ENCODE measurements at regions not wholly inside any gene's neighbourhood (a gene's known extent, or its start where the extent isn't known, plus 50 kb on each side); places are given as distances from the start of the nearest gene placed in this dataset.

GRCh38 chr5:96053063-96053735 is 91.5 kb upstream of the ELL2 start:
- H3K27me3 Mint-ChIP-seq: no peaks in the 10 kb centered on the region
- ATAC-seq (ENCODE audit: low read depth): no peak
- H3K36me3 Mint-ChIP-seq: peaks cover 2% of the 10 kb centered on the region
- H3K9me3 Mint-ChIP-seq: peaks cover 5% of the 10 kb centered on the region
- H3K4me1 Mint-ChIP-seq: no peaks in the 10 kb centered on the region
- H3K27ac Mint-ChIP-seq: no peak overlapping the region
- no peak for DNase-seq (ENCODE audit: low spot score in 2 of 2)
- no peak overlapping the region for H3K4me3 Mint-ChIP-seq

- Mint-ChIP-seq H3K27me3 (no peaks in the 10 kb centered on the region), H3K36me3 (peaks cover 2% of the 10 kb centered on the region), H3K27ac (no peak overlapping the region), H3K4me1 (no peaks in the 10 kb centered on the region), H3K9me3 (peaks cover 5% of the 10 kb centered on the region), H3K4me3 (no peak overlapping the region)
- no peak for DNase-seq (ENCODE audit: low spot score in 2 of 2)
- ATAC-seq (ENCODE audit: low read depth): no peak
These were observed 90.7 kb upstream of the ELL2 start for GRCh38 chr5:96052374-96052773.

GRCh38 chr5:96051401-96051830 is 89.8 kb upstream of the ELL2 start:
- Mint-ChIP-seq H3K36me3 (peaks cover 2% of the 10 kb centered on the region), H3K27ac (no peak overlapping the region), H3K9me3 (peaks cover 6% of the 10 kb centered on the region), H3K4me1 (no peaks in the 10 kb centered on the region), H3K27me3 (no peaks in the 10 kb centered on the region), H3K4me3 (no peak overlapping the region)
- DNase-seq (ENCODE audit: low spot score in 2 of 2) (no peak), ATAC-seq (ENCODE audit: low read depth) (no peak)

- peaks cover 8% of the 10 kb centered on the region for H3K9me3 Mint-ChIP-seq
- H3K4me1 Mint-ChIP-seq: no peaks in the 10 kb centered on the region
- no peak for ATAC-seq (ENCODE audit: low read depth)
- no peak for DNase-seq (ENCODE audit: low spot score in 2 of 2)
- H3K27me3 Mint-ChIP-seq: no peaks in the 10 kb centered on the region
- H3K27ac Mint-ChIP-seq: no peak overlapping the region
- peaks cover 2% of the 10 kb centered on the region for H3K36me3 Mint-ChIP-seq
- H3K4me3 Mint-ChIP-seq: no peak overlapping the region
These were observed 88.7 kb upstream of the ELL2 start for GRCh38 chr5:96050273-96050880.

GRCh38 chr5:96049398-96050272 is 88.0 kb upstream of the ELL2 start:
- Mint-ChIP-seq H3K36me3 (peaks cover 2% of the 10 kb centered on the region), H3K27me3 (no peaks in the 10 kb centered on the region), H3K4me1 (no peaks in the 10 kb centered on the region), H3K27ac (no peak overlapping the region), H3K4me3 (no peak overlapping the region), H3K9me3 (peaks cover 8% of the 10 kb centered on the region)
- ATAC-seq (ENCODE audit: low read depth) (no peak), DNase-seq (ENCODE audit: low spot score in 2 of 2) (no peak)

- ATAC-seq (ENCODE audit: low read depth) (no peak), DNase-seq (ENCODE audit: low spot score in 2 of 2) (no peak)
- H3K4me1 Mint-ChIP-seq: no peaks in the 10 kb centered on the region
- H3K27me3 Mint-ChIP-seq: no peaks in the 10 kb centered on the region
- no peak overlapping the region for H3K27ac Mint-ChIP-seq
- H3K9me3 Mint-ChIP-seq: peaks cover 8% of the 10 kb centered on the region
- H3K36me3 Mint-ChIP-seq: peaks cover 2% of the 10 kb centered on the region
- no peak overlapping the region for H3K4me3 Mint-ChIP-seq
These were observed 87.1 kb upstream of the ELL2 start for GRCh38 chr5:96048763-96049162.

GRCh38 chr5:96045888-96046287 is 84.2 kb upstream of the ELL2 start:
- H3K4me1 Mint-ChIP-seq: no peaks in the 10 kb centered on the region
- no peak overlapping the region for H3K27ac Mint-ChIP-seq
- no peaks in the 10 kb centered on the region for H3K27me3 Mint-ChIP-seq
- H3K36me3 Mint-ChIP-seq: no peaks in the 10 kb centered on the region
- no peak overlapping the region for H3K4me3 Mint-ChIP-seq
- no peak for ATAC-seq (ENCODE audit: low read depth)
- H3K9me3 Mint-ChIP-seq: peaks cover 3% of the 10 kb centered on the region
- no peak for DNase-seq (ENCODE audit: low spot score in 2 of 2)

GRCh38 chr5:96043446-96043845 is 81.8 kb upstream of the ELL2 start:
- DNase-seq (ENCODE audit: low spot score in 2 of 2) (no peak), ATAC-seq (ENCODE audit: low read depth) (no peak)
- H3K36me3 Mint-ChIP-seq: no peaks in the 10 kb centered on the region
- H3K27me3 Mint-ChIP-seq: no peaks in the 10 kb centered on the region
- peaks cover 4% of the 10 kb centered on the region for H3K9me3 Mint-ChIP-seq
- H3K4me3 Mint-ChIP-seq: no peak overlapping the region
- no peaks in the 10 kb centered on the region for H3K4me1 Mint-ChIP-seq
- H3K27ac Mint-ChIP-seq: no peak overlapping the region

GRCh38 chr5:96037128-96037527 is 75.5 kb upstream of the ELL2 start:
- Mint-ChIP-seq H3K27me3 (no peaks in the 10 kb centered on the region), H3K36me3 (no peaks in the 10 kb centered on the region), H3K9me3 (peaks cover 4% of the 10 kb centered on the region), H3K27ac (no peak overlapping the region), H3K4me3 (no peak overlapping the region), H3K4me1 (no peaks in the 10 kb centered on the region)
- no peak for ATAC-seq (ENCODE audit: low read depth)
- DNase-seq (ENCODE audit: low spot score in 2 of 2): no peak

- Mint-ChIP-seq H3K27ac (no peak overlapping the region), H3K9me3 (peaks cover 4% of the 10 kb centered on the region), H3K4me3 (no peak overlapping the region), H3K27me3 (no peaks in the 10 kb centered on the region), H3K36me3 (no peaks in the 10 kb centered on the region), H3K4me1 (no peaks in the 10 kb centered on the region)
- DNase-seq (ENCODE audit: low spot score in 2 of 2) (no peak), ATAC-seq (ENCODE audit: low read depth) (no peak)
These were observed 74.7 kb upstream of the ELL2 start for GRCh38 chr5:96036301-96036700.

- Mint-ChIP-seq H3K36me3 (no peaks in the 10 kb centered on the region), H3K4me3 (no peak overlapping the region), H3K4me1 (no peaks in the 10 kb centered on the region), H3K27me3 (no peaks in the 10 kb centered on the region), H3K27ac (no peak overlapping the region), H3K9me3 (peaks cover 4% of the 10 kb centered on the region)
- no peak for DNase-seq (ENCODE audit: low spot score in 2 of 2)
- no peak for ATAC-seq (ENCODE audit: low read depth)
These were observed 74.1 kb upstream of the ELL2 start for GRCh38 chr5:96035796-96036195.

GRCh38 chr5:96033116-96033515 is 71.5 kb upstream of the ELL2 start:
- no peak overlapping the region for H3K4me3 Mint-ChIP-seq
- ATAC-seq (ENCODE audit: low read depth): no peak
- DNase-seq (ENCODE audit: low spot score in 2 of 2): no peak
- H3K27me3 Mint-ChIP-seq: no peaks in the 10 kb centered on the region
- peaks cover 3% of the 10 kb centered on the region for H3K9me3 Mint-ChIP-seq
- H3K27ac Mint-ChIP-seq: no peak overlapping the region
- no peaks in the 10 kb centered on the region for H3K4me1 Mint-ChIP-seq
- H3K36me3 Mint-ChIP-seq: no peaks in the 10 kb centered on the region

- ATAC-seq (ENCODE audit: low read depth): no peak
- Mint-ChIP-seq H3K27ac (no peak overlapping the region), H3K4me1 (no peaks in the 10 kb centered on the region), H3K36me3 (no peaks in the 10 kb centered on the region), H3K4me3 (no peak overlapping the region), H3K27me3 (no peaks in the 10 kb centered on the region), H3K9me3 (peaks cover 3% of the 10 kb centered on the region)
- no peak for DNase-seq (ENCODE audit: low spot score in 2 of 2)
These were observed 70.2 kb upstream of the ELL2 start for GRCh38 chr5:96031811-96032261.

- DNase-seq (ENCODE audit: low spot score in 2 of 2): no peak
- no peak for ATAC-seq (ENCODE audit: low read depth)
- Mint-ChIP-seq H3K4me1 (no peaks in the 10 kb centered on the region), H3K36me3 (no peaks in the 10 kb centered on the region), H3K27ac (no peak overlapping the region), H3K9me3 (peaks cover 3% of the 10 kb centered on the region), H3K27me3 (no peaks in the 10 kb centered on the region), H3K4me3 (no peak overlapping the region)
These were observed 69.5 kb upstream of the ELL2 start for GRCh38 chr5:96031180-96031579.

All from memory B cell (primary cell).